ENCODE measurements at regions not wholly inside any gene's neighbourhood (a gene's known extent, or its start where the extent isn't known, plus 50 kb on each side); places are given as distances from the start of the nearest gene placed in this dataset.

GRCh38 chr9:26205261-26205660 lies 527.0 kb upstream of the TUSC1 start:
- no peak for TF ChIP-seq GATA2 (IDR thresholded peaks at IDR 0.05; ENCODE audit: low read depth, low read length)
- TF ChIP-seq GATA3 (IDR thresholded peaks at IDR 0.05; ENCODE audit: low read depth, low read length): no peak
